GM19395 (cell line): ENCODE measurements at regions not wholly inside any gene's neighbourhood (a gene's known extent, or its start where the extent isn't known, plus 50 kb on each side); places are given as distances from the start of the nearest gene placed in this dataset.

Experiments used
- ATAC-seq: cut with Tn5 transposase; IDR thresholded peaks from one replicate; pipeline ENCODE4 v1.9.1; 2021; ENCODE audit warnings: mild to moderate bottlenecking, moderate library complexity; ENCODE audit not compliant: unreplicated experiment

- no peak for ATAC-seq
These were observed 179.3 kb downstream of the SEC16B start for GRCh38 chr1:177790566-177790965.

- no peak for ATAC-seq
These were observed 179.9 kb downstream of the SEC16B start for GRCh38 chr1:177789956-177790355.

GRCh38 chr1:177786176-177786745 is 183.6 kb downstream of the SEC16B start:
- no peak for ATAC-seq

- ATAC-seq: no peak
These were observed 184.9 kb downstream of the SEC16B start for GRCh38 chr1:177784936-177785335.

GRCh38 chr1:177784409-177784808 is 185.4 kb downstream of the SEC16B start:
- ATAC-seq: no peak

- ATAC-seq: no peak
These were observed 186.8 kb downstream of the SEC16B start for GRCh38 chr1:177783051-177783450.

GRCh38 chr1:177780096-177780700 is 189.7 kb downstream of the SEC16B start:
- no peak for ATAC-seq

- no peak for ATAC-seq
These were observed 190.5 kb downstream of the SEC16B start for GRCh38 chr1:177779166-177779965.

GRCh38 chr1:177775924-177776323 is 193.9 kb downstream of the SEC16B start:
- no peak for ATAC-seq

GRCh38 chr1:177772386-177772960 is 197.4 kb downstream of the SEC16B start:
- no peak for ATAC-seq

- no peak for ATAC-seq
These were observed 198.2 kb downstream of the SEC16B start for GRCh38 chr1:177771688-177772087.

- ATAC-seq: no peak
These were observed 199.8 kb downstream of the SEC16B start for GRCh38 chr1:177770096-177770495.

- ATAC-seq: no peak
These were observed 213.9 kb downstream of the SEC16B start for GRCh38 chr1:177755851-177756560.

- ATAC-seq: no peak
These were observed 215.3 kb downstream of the SEC16B start for GRCh38 chr1:177754603-177755002.

- no peak for ATAC-seq
These were observed 216.2 kb downstream of the SEC16B start for GRCh38 chr1:177753655-177754054.

- peak; percentile 72 for ATAC-seq
These were observed 221.6 kb downstream of the SEC16B start for GRCh38 chr1:177748080-177748801.

- no peak for ATAC-seq
These were observed 223.7 kb downstream of the SEC16B start for GRCh38 chr1:177746155-177746554.

- ATAC-seq: no peak
These were observed 225.0 kb downstream of the SEC16B start for GRCh38 chr1:177744906-177745305.

- ATAC-seq: no peak
These were observed 228.4 kb downstream of the SEC16B start for GRCh38 chr1:177741476-177741875.

- no peak for ATAC-seq
These were observed 230.1 kb downstream of the SEC16B start for GRCh38 chr1:177739780-177740179.

GRCh38 chr1:177737456-177737855 is 232.4 kb downstream of the SEC16B start:
- no peak for ATAC-seq
